GM12878 (cell line): ENCODE measurements at regions not wholly inside any gene's neighbourhood (a gene's known extent, or its start where the extent isn't known, plus 50 kb on each side); places are given as distances from the start of the nearest gene placed in this dataset.
A peak's percentile ranks its signal among the peaks of the same experiment; 100 is the strongest.

Source experiments
- ATAC-seq: fragments of 200-7000 bp; cut with Tn5 transposase; 3 replicates; pipeline ENCODE4 v1.9.1; 2020; ENCODE audit warnings: mild to moderate bottlenecking, moderate library complexity
- BruUV-seq: library from RNA; stranded (reverse); fragments of 400-500 nt; replicated peaks from 2 replicates; lab custom pipeline; 2021; lab: Mats Ljungman, UMichigan
- CTCF ChIA-PET: fragments of 300-600 bp; sonication (Branson Sonifier 250); formaldehyde crosslinking; extraction: SDS; loops from one replicate; lab custom pipeline; 2021; ENCODE audit warnings: inconsistent platforms; lab: Yijun Ruan, JAX
- POLR2A ChIA-PET: fragments of 350-600 bp; formaldehyde crosslinking; extraction: SDS; loops from one replicate; lab custom pipeline; 2021; ENCODE audit warnings: inconsistent platforms; lab: Charles Lee
- RAD21 ChIA-PET: fragments of 300-600 bp; sonication (Branson Sonifier 250); formaldehyde crosslinking; loops from one replicate; lab custom pipeline; 2023; ENCODE audit warnings: antibody characterized with exemption; ENCODE audit not compliant: unreplicated experiment; lab: Charles Lee
- SMC1A ChIA-PET: fragments of 300-600 bp; sonication (Branson Sonifier 250); formaldehyde crosslinking; loops from one replicate; lab custom pipeline; 2023; ENCODE audit not compliant: unreplicated experiment, uncharacterized antibody; lab: Charles Lee
- DNase-seq: peaks from one replicate; pipeline ENCODE4 v3.0.0-alpha.2; 2011; ENCODE audit warnings: low read depth, low spot score
- FAIRE-seq: peaks from 3 replicates; lab custom pipeline; 2011; peaks lifted over from hg19 to GRCh38; lab: Jason Lieb, UNC
- H2AFZ ChIP-seq: 2 replicates; pipeline ENCODE4 v1.6.0; 2011; ENCODE audit warnings: low read depth, low read length, control low read depth; ENCODE audit not compliant: control insufficient read depth
- H3K27ac ChIP-seq: 2 replicates; pipeline ENCODE4 v1.5.1; 2011; ENCODE audit warnings: control low read depth; ENCODE audit not compliant: control insufficient read depth, insufficient read depth
- H3K27me3 ChIP-seq, 2 experiments: replicated peaks in 1 of 2; 2 replicates each; pipeline versions ENCODE4 v1.6.0 to v1.6.1; 2011; ENCODE audit warnings: low read length in 1 of 2; ENCODE audit not compliant: control insufficient read depth in 2 of 2, insufficient read depth in 2 of 2
- H3K36me3 ChIP-seq, 2 experiments: 2 replicates each; pipeline ENCODE4 v1.5.1; 2011; ENCODE audit warnings: low read length in 1 of 2; ENCODE audit not compliant: control insufficient read depth in 2 of 2, insufficient read depth in 2 of 2
- H3K4me1 ChIP-seq: 2 replicates; pipeline ENCODE4 v1.6.1; 2011; ENCODE audit warnings: mild to moderate bottlenecking, low read length, moderate library complexity, mixed read lengths; ENCODE audit not compliant: control insufficient read depth, insufficient read depth
- H3K4me2 ChIP-seq: 2 replicates; pipeline ENCODE4 v1.6.0; 2011; ENCODE audit warnings: control low read depth; ENCODE audit not compliant: control insufficient read depth, insufficient read depth
- H3K4me3 ChIP-seq: fragments of 200-600 bp; sonication (generic); 2 replicates; pipeline ENCODE4 v1.5.1; 2016
- H3K79me2 ChIP-seq: 2 replicates; pipeline ENCODE4 v1.6.0; 2011; ENCODE audit warnings: low read length; ENCODE audit not compliant: control insufficient read depth, insufficient read depth
- H3K9ac ChIP-seq: 2 replicates; pipeline ENCODE4 v1.8.0; 2011; ENCODE audit warnings: low read length, control low read depth, mixed read lengths; ENCODE audit not compliant: control insufficient read depth, insufficient read depth
- H3K9me3 ChIP-seq: replicated peaks from 3 replicates; pipeline ENCODE4 v1.5.1; 2011; ENCODE audit warnings: mild to moderate bottlenecking, low read length; ENCODE audit not compliant: control insufficient read depth, insufficient read depth
- H4K20me1 ChIP-seq: 2 replicates; pipeline ENCODE4 v1.6.0; 2011; ENCODE audit not compliant: control insufficient read depth, insufficient read depth
- BACH1 ChIP-seq: fragments of 450-650 bp; IDR thresholded peaks from 2 replicates; pipeline ENCODE4 v1.6.1; 2017; ENCODE audit warnings: mild to moderate bottlenecking, borderline replicate concordance
- CEBPZ ChIP-seq: fragments of 150-350 bp; IDR thresholded peaks from 2 replicates; pipeline ENCODE4 v1.6.1; 2016; ENCODE audit warnings: low read depth, low read length
- DPF2 ChIP-seq: fragments of 450-650 bp; IDR thresholded peaks from 2 replicates; pipeline ENCODE4 v1.6.1; 2017; ENCODE audit warnings: mild to moderate bottlenecking
- EP300 ChIP-seq, 2 experiments: fragments of 150-350 bp in 1 of 2; IDR thresholded peaks; 2 replicates each; pipeline ENCODE4 v1.6.1; 2011 to 2012; ENCODE audit warnings: low read depth in 2 of 2, low read length in 2 of 2, borderline replicate concordance in 1 of 2, improper control_type of control experiment in 1 of 2, inconsistent platforms in 1 of 2; ENCODE audit not compliant: control insufficient read depth in 1 of 2
- GATAD2B ChIP-seq: fragments of 450-650 bp; conservative IDR thresholded peaks from 2 replicates; pipeline ENCODE4 v1.6.1; 2017; ENCODE audit warnings: low read depth, mild to moderate bottlenecking, moderate library complexity
- IKZF2 ChIP-seq, 2 experiments: fragments of 450-650 bp; IDR thresholded peaks; 2 replicates each; pipeline ENCODE4 v1.6.1; 2017; ENCODE audit warnings: mild to moderate bottlenecking in 2 of 2, moderate library complexity in 2 of 2
- JUND ChIP-seq: IDR thresholded peaks from 2 replicates; pipeline ENCODE4 v1.6.1; 2012; ENCODE audit warnings: low read depth, mild to moderate bottlenecking, low read length, improper control_type of control experiment, moderate library complexity
- NFIC ChIP-seq: IDR thresholded peaks from 2 replicates; pipeline ENCODE4 v1.6.1; 2012; ENCODE audit warnings: low read depth, mild to moderate bottlenecking, inconsistent platforms, low read length, moderate library complexity
- POLR2AphosphoS2 ChIP-seq: IDR thresholded peaks from 2 replicates; pipeline ENCODE4 v1.6.1; 2011; ENCODE audit warnings: low read depth, mild to moderate bottlenecking, low read length, improper control_type of control experiment, moderate library complexity
- SPI1 ChIP-seq: IDR thresholded peaks from 2 replicates; pipeline ENCODE4 v1.6.1; 2011; ENCODE audit warnings: low read depth, mild to moderate bottlenecking, low read length, moderate library complexity, borderline replicate concordance; ENCODE audit not compliant: insufficient read depth
- WRNIP1 ChIP-seq: IDR thresholded peaks from 2 replicates; pipeline ENCODE4 v1.6.1; 2011; ENCODE audit warnings: low read depth, low read length, improper control_type of control experiment, borderline replicate concordance
- WGBS: methylation state at CpG from one replicate; pipeline ENCODE4 v1.1.6; 2016; ENCODE audit warnings: low lambda C conversion rate; ENCODE audit not compliant: insufficient replicate concordance, insufficient coverage; ENCODE audit errors: missing lambda C conversion rate; 5-methylcytosine and 5-hydroxymethylcytosine counted together
- in situ Hi-C: fragments of 300-500 bp; cut with MboI; formaldehyde crosslinking; loops from 9 replicates; pipeline ENCODE4 v1.14.3; 2018; ENCODE audit warnings: mixed read lengths
- intact Hi-C: fragments of 100-400 bp; cut with micrococcal nuclease; formaldehyde crosslinking; loops from one replicate; pipeline ENCODE4 v1.14.2; 2022; ENCODE audit not compliant: unreplicated experiment
- TF ChIP-seq, protein P1 (sequence below): fragments of 450-650 bp; IDR thresholded peaks from 2 replicates; pipeline ENCODE4 v1.6.1; 2016; ENCODE audit warnings: mild to moderate bottlenecking
- TF ChIP-seq, protein P2 (sequence below), 3 experiments: IDR thresholded peaks in 2 of 3; conservative IDR thresholded peaks in 1 of 3; 2 replicates each; pipeline ENCODE4 v1.5.1; 2011; ENCODE audit warnings: low read depth in 3 of 3, low read length in 3 of 3, mild to moderate bottlenecking in 3 of 3, control low read depth in 2 of 3, moderate library complexity in 2 of 3, inconsistent platforms in 1 of 3, mixed read lengths in 1 of 3; ENCODE audit not compliant: control insufficient read depth in 2 of 3, insufficient read depth in 1 of 3; ENCODE audit errors: extremely low read depth in 1 of 3
- TF ChIP-seq, protein P3 (sequence below): fragments of 450-650 bp; IDR thresholded peaks from 2 replicates; pipeline ENCODE4 v1.6.1; 2017; ENCODE audit warnings: low read depth, mild to moderate bottlenecking, moderate library complexity

GRCh38 chr22:22720724-22721261 is 76.4 kb downstream of the GGTLC2 start:
- intact Hi-C loops (loop anchor here (1.0 kb wide), 1 partner anchor 27 kb away; no protein-coding TSS in a partner anchor), in situ Hi-C loops (no loop called here)
- TSS peak; percentile 91 for BruUV-seq
- H3K4me1 ChIP-seq = peaks cover 5% of the 10 kb centered on the region; the same call in 1 of the 2 replicates
- H3K79me2 ChIP-seq = no peaks in the 10 kb centered on the region
- peak overlapping the region; percentile 35; the same call in 1 of the 2 replicates for H3K9ac ChIP-seq
- H3K27ac ChIP-seq = peak overlapping the region; percentile 82
- DNase-seq = peak; percentile 62
- ATAC-seq = peak; percentile 96
- H4K20me1 ChIP-seq = no peaks in the 10 kb centered on the region
- ChIA-PET POLR2A (interaction anchor here (0.5 to 1.7 kb wide), 3 partner anchors 25 to 769 kb away, joined by 3 to 7 read pairs (median 6); no protein-coding TSS in a partner anchor), SMC1A (interaction anchor here (0.6 to 3.9 kb wide), 14 partner anchors 11 to 239 kb away, joined by 3 to 40 read pairs (median 4); no protein-coding TSS in a partner anchor), CTCF (interaction anchor here (0.6 to 6.4 kb wide), 28 partner anchors 9 to 536 kb away, joined by 3 to 115 read pairs (median 4); no protein-coding TSS in a partner anchor), RAD21 (interaction anchor here (0.7 to 3.3 kb wide), 6 partner anchors 11 to 134 kb away, joined by 3 to 32 read pairs (median 5); no protein-coding TSS in a partner anchor)
- H2AFZ ChIP-seq = no peak overlapping the region
- no peaks in the 10 kb centered on the region for H3K27me3 ChIP-seq
- H3K36me3 ChIP-seq = no peaks in the 10 kb centered on the region
- no peak overlapping the region for H3K4me3 ChIP-seq
- no peaks in the 10 kb centered on the region for H3K9me3 ChIP-seq
- FAIRE-seq = no peak
- WGBS = 3% methylated on average over 6 of the region's 6 CpGs
- H3K4me2 ChIP-seq = peak overlapping the region; percentile 71
- TF ChIP-seq JUND (no peak), SPI1 (peak; percentile 95), GATAD2B (0 out of 2 replicates have a peak, but pooled peaks have one; percentile 20), IKZF2 (IDR thresholded peaks at IDR 0.05) (peak; percentile 83), WRNIP1 (no peak), EP300 (IDR thresholded peaks at IDR 0.05; ENCODE audit: borderline replicate concordance in 1 of 2, control insufficient read depth in 1 of 2, low read depth in 2 of 2, low read length in 2 of 2) (peak in 1 of 2 experiments; percentile 67; a peak in 1 of 4 replicates), DPF2 (peak; percentile 81; the same call in 1 of the 2 replicates), CEBPZ (no peak), BACH1 (peak; percentile 34; the same call in 1 of the 2 replicates), NFIC (no peak), POLR2AphosphoS2 (0 out of 2 replicates have a peak, but pooled peaks have one; percentile 22)
- TF ChIP-seq, protein P1, sequence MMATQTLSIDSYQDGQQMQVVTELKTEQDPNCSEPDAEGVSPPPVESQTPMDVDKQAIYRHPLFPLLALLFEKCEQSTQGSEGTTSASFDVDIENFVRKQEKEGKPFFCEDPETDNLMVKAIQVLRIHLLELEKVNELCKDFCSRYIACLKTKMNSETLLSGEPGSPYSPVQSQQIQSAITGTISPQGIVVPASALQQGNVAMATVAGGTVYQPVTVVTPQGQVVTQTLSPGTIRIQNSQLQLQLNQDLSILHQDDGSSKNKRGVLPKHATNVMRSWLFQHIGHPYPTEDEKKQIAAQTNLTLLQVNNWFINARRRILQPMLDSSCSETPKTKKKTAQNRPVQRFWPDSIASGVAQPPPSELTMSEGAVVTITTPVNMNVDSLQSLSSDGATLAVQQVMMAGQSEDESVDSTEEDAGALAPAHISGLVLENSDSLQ = peak; percentile 53; the same call in 1 of the 2 replicates
- TF ChIP-seq, protein P2, sequence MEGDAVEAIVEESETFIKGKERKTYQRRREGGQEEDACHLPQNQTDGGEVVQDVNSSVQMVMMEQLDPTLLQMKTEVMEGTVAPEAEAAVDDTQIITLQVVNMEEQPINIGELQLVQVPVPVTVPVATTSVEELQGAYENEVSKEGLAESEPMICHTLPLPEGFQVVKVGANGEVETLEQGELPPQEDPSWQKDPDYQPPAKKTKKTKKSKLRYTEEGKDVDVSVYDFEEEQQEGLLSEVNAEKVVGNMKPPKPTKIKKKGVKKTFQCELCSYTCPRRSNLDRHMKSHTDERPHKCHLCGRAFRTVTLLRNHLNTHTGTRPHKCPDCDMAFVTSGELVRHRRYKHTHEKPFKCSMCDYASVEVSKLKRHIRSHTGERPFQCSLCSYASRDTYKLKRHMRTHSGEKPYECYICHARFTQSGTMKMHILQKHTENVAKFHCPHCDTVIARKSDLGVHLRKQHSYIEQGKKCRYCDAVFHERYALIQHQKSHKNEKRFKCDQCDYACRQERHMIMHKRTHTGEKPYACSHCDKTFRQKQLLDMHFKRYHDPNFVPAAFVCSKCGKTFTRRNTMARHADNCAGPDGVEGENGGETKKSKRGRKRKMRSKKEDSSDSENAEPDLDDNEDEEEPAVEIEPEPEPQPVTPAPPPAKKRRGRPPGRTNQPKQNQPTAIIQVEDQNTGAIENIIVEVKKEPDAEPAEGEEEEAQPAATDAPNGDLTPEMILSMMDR (IDR thresholded peaks at IDR 0.05 in 2 of 3, conservative IDR thresholded peaks at IDR 0.05 in 1 of 3; ENCODE audit: control insufficient read depth in 2 of 3, extremely low read depth in 1 of 3, insufficient read depth in 1 of 3, low read depth in 3 of 3, low read length in 3 of 3) = no peak
- TF ChIP-seq, protein P3, sequence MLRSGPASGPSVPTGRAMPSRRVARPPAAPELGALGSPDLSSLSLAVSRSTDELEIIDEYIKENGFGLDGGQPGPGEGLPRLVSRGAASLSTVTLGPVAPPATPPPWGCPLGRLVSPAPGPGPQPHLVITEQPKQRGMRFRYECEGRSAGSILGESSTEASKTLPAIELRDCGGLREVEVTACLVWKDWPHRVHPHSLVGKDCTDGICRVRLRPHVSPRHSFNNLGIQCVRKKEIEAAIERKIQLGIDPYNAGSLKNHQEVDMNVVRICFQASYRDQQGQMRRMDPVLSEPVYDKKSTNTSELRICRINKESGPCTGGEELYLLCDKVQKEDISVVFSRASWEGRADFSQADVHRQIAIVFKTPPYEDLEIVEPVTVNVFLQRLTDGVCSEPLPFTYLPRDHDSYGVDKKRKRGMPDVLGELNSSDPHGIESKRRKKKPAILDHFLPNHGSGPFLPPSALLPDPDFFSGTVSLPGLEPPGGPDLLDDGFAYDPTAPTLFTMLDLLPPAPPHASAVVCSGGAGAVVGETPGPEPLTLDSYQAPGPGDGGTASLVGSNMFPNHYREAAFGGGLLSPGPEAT = peak; percentile 13; the same call in 1 of the 2 replicates
